ENCODE measurements at regions not wholly inside any gene's neighbourhood (a gene's known extent, or its start where the extent isn't known, plus 50 kb on each side); places are given as distances from the start of the nearest gene placed in this dataset.
A peak's percentile ranks its signal among the peaks of the same experiment; 100 is the strongest.
"Not testable (repeated sequence)": the region's sequence is repeated elsewhere in the genome, so short reads cannot be mapped to it uniquely, and the experiment has no call there.

DNA sequence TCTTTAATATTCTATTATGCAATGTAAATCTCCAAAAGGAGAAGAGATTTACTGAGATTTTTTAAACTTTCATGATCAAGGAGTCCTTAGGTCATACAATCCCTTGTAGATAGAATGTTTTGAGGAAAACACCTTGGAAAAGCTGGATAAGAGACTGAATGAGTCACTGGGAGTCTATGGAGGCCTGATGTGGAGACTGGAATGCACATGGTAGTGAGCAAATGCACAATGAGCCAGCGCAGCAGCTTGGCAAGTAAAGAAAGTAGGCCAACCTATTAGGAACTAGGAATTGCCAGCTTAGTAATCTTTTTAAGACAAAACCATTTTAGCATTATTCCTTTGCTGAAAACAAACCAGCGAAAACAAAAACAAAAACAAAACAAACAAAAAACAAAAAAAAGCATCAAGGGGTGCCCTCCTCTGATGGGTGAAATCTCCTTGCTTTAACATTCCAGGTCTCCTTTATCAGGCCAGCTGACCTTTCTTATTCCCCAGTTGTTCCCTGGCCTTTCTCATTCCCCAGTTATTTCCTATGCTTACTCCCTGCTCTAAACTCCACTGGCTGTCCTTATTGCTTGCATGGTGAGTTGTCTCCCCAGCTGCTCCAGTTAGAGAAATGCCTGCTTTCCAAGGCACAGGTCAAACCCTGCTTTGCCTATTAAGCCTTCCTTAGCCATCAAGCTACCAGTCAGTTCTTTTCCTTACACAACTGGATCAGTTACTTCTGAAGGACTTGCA, 135.8 kb downstream of the PLCE1 start:
- DNase-seq, result no peak

DNA sequence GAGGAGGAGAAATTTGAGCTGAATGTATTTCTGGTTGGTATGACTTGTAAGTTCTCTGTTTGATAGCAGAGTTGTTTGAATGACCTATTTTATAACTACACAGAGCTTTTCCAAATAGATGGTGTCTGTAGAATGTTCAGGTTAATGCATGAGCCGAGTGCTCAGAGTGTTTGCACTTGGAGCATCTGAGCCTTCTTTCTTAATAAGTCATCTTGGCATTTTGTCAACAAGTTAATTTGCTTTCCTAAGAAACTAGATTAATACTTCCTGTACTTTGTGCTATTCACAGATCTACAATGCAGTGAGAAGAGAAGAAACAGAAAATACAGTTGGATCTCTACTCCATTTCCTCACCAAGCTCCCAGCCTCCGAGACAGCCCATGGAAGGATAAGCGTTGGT, 138.2 kb downstream of the PLCE1 start:
- no peak for DNase-seq

DNA sequence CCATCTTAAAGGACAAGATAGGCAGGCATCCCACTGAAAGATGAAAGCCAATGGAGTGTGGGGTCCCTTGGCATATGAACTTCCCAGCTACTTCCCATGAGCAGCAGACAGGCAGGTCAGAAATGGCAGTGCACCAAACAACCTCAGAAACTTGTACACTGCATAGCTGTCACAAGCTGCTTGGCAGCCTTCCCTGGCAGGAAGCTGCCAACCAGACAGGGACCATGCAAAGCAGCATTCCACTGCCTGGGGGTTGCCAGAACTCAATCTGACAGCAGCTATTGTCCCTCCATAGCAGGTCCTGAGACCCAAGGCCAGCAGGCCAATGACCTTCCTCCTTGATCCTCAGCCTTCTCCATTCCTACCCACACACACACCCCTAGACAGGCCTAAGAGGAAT, 139.5 kb downstream of the PLCE1 start:
- no peak for DNase-seq

DNA sequence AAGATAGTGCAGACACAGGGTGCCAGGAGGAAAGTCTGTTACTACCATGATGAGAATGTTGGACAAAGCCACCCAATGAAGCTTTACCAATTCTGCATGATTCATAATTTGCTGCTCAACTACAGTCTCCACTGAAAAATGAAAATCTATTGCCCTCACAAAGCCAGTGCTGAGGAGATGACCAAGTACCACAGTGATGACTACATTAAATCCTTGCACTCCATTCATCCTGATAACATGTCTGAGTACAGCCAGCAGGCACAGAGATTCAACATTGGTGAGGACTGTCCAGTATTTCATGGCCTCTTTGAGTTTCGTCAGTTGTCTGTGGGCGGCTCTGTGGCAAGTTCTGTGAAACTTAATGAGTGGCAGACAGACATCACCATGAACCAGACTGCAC, 144.0 kb downstream of the PLCE1 start:
- DNase-seq, result no peak

DNA sequence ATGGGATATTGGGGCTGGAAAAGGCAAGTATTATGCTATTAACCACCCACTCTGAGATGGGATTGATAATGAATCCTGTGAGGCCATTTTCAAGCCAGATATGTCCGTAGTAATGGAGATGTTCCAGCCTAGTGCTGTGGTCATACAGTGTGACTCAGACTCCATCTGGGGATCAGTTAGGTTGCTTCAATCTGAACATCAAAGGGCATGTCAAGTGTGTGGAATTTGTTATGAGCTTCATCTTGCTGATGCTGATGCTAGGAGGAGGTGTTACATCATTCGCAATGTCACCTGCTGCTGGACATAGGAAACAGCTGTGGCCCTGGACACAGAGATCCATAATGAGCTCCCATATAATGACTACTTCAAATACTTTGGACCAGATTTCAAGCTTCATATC, 144.7 kb downstream of the PLCE1 start:
- DNase-seq, result no peak

DNA sequence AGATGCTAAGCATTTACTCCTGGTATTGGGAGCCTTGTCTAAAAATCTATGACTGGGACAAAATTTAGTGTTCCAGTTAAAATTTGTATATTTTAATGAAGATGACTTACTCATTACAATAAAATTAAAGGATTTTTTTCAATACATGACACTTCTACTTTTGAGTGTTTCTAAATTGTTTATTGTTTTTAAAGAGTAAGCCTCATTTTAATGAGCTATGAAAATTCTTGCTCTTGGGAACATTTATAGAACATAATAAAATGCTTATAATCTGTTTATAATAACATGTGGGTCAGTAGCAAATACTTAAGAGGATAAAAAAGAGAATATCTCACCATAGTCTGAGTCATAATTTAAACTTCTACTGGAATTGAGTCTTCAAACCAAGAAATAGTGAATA, 149.5 kb downstream of the PLCE1 start:
- no peak for DNase-seq

DNA sequence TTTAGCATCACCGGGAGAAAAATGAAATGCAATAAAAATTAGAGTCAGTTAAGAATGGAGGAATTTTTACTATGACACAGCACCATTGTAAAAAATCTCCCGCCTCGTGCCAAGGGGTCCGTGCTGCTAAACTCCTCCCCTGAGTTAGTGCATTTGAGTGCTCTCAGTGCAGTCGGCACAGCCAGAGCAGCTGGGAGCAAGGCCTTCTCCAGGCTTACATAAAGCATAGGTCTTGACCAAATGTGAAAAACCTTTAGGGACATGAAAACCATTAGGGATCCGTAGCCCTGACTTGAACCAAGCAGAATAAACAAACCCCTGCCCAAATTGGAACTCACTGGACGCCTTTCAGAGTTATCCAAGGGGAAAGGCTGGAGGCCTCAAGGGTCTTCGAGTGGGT, 152.6 kb downstream of the PLCE1 start:
- no peak for DNase-seq

DNA sequence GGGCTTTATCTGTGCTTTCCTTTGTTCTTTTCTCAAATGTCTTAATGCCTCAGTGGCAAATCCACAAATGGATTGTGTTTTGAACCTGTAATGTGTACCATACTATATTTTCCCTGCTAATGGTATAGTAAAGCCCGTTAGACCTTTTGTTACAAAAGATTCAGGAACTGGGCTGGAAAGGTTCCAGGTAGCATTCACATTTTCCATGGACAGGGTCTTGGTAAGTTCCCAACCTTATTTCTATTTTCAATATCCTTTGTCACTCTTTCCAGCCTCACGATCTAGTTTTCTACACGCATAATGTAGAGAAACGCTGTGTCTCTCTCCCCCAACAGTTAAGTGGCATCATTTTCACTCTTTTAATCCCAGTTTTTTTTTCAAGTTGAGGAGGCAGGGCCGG, 153.0 kb downstream of the PLCE1 start:
- DNase-seq, result no peak

DNA sequence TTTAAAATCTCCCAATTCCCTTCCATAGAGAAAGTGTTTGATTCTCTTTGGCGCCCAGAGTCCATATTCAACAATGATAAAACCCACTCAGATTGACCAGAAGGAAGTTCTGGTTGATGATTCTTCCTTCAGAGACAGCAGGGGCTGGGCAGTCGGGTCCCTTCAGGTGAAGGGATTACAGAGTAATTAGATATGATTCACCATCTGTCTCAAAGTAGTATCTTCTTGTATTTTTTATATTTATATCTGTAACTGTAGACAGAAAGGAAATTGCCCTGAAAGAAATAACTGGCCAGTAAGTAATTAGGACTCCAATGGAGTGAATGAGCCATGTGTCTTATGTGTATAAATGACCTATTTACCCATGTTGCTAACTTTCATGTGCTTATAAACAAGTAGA, 156.0 kb downstream of the PLCE1 start:
- no peak for DNase-seq

DNA sequence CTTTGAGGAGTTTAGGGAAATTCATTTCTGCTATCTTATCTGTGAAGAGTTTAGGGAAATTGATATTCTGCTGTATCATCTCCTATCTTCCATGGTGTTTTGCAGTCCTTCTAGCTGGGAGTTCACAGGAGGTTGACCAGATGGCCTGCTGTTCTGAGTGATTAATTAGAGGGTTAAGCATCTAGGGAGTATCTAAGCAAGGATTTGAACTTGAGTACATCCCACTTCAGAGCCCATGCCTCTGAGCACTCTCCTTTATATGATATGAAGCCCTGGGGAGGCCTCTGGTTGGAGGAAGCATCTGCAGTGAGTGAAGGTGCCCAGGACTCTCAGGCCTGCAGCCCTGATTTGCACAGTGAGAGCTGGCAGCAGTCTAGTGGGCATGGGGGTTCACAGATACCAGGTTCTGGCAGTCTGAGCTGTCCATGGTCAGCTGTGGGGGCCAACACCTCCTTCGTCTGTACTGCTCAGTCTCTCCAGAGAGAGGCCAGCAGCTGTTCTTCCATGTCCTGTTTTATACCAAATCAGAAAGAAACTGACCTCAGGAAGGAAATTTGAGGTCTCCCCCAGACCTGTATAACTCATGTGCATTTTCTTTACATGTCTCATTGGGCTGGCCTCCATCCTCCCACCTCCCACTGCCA, 156.9 kb downstream of the PLCE1 start:
- no peak for DNase-seq

DNA sequence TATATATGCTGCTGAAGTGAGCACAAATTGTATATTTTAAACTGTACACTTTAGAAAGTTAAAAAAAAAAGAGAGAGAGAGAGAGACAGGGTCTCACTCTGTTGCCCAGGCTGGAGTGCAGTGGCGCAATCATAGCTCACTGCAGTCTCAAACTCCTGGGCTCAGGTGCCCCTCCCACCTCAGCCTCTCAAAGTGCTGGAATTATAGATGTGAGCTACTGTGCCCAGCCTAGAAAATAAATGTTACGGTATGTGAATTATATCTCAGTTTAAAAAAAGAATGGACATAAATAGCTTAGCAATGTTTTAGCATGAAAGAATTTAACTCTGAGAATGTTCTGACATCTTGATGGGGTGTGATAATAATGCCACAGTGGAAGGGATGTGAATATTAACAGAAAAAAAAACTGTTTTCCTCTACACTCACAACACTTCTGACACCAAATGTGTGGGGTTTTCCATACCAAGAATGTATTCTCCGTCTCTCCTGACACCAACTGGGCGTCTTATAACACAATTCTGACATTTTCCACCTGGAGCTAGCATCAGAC, 162.1 kb downstream of the PLCE1 start:
- DNase-seq, result no peak

DNA sequence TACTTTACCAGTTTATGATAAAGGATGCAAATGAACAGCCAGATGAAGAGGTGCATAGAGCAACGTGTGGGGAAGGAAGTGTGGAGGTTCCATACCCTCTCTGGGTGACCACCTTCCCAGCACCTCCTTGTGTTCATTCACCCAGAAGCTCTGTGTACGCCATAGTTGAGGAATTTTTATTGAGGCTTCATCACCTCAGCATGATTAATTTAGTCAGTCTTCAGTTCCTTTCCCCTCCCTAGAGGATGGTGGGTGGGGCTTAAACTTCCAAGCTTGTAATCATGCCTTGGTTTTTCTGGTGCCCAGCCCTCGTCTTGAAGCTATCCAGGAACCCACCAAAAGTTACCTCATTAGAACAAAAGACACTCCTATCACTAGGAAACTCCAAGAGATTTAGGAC, 162.7 kb downstream of the PLCE1 start:
- no peak for DNase-seq

DNA sequence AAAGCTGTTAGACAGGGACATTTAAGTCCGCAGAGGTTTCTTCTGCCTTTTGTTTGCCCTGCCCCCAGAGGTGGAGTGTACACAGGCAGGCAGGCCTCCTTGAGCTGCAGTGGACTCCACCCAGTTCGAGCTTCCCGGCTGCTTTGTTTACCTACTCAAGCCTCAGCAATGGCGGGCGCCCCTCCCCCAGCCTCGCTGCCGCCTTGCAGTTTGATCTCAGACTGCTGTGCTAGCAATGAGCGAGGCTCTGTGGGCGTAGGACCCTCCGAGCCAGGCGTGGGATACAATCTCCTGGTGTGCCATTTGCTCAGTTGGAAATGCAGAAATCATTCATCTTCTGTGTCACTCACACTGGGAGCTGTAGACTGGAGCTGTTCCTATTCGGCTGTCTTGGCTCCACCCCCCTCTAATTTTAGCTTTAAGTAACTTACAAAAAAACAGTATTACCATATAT, 171.5 kb downstream of the PLCE1 start:
- not testable (repeated sequence) for DNase-seq

DNA sequence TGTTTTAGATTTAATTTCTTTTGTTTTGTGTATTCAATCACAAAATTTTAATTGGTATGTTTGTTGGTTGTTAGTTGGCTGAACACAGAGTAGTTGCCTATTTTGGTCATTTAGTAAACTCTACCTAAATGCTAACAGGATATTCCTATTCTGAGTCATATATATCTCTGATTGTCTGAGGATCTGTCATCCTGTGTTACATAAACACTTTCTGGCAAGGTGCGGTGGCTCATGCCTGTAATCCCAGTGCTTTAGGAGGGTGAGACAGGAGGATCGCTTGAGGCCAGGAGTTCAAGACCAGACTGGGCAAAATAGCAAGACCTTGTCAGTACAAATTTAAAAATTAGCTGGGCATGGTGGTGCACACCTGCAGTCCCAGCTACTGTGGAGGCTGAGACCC, 178.6 kb downstream of the PLCE1 start:
- DNase-seq, result no peak

DNA sequence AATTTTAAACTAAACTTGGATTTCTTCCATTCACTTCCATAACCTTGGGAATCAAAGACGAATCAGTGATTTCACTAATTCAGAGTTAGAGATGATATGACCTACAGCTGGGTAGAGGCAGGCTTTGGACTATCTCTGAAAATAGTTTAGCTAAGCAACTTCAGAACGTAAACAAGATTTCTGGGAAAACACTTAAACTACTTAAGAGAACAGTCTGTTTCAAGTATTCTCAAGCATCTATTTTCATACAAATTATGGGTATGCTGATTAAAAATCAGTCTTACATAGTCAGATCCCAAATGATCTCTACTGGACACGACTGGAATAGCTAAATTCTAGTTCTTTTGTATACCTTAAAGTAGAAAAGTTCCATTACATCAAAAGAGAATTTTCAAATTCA, 179.9 kb downstream of the PLCE1 start:
- DNase-seq, result no peak

DNA sequence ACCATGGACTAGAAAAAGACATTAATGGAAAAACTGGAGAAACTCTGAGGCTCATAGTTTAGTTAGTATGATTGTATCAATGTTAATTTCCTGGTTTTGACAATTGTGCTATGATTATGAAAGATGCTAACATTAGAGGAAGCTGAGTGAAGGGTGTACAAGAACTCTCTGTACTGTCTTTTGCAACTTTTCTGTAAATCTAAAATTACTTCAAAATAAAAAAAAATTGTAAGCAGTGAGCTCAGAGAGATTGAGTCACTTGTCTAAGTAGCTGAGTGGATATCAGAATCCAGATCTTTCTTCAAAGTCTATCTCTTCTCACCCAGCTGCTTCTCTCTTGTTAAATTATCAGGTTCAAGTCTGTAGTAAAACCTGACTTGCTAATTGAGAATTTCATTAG, 181.1 kb downstream of the PLCE1 start:
- no peak for DNase-seq

DNA sequence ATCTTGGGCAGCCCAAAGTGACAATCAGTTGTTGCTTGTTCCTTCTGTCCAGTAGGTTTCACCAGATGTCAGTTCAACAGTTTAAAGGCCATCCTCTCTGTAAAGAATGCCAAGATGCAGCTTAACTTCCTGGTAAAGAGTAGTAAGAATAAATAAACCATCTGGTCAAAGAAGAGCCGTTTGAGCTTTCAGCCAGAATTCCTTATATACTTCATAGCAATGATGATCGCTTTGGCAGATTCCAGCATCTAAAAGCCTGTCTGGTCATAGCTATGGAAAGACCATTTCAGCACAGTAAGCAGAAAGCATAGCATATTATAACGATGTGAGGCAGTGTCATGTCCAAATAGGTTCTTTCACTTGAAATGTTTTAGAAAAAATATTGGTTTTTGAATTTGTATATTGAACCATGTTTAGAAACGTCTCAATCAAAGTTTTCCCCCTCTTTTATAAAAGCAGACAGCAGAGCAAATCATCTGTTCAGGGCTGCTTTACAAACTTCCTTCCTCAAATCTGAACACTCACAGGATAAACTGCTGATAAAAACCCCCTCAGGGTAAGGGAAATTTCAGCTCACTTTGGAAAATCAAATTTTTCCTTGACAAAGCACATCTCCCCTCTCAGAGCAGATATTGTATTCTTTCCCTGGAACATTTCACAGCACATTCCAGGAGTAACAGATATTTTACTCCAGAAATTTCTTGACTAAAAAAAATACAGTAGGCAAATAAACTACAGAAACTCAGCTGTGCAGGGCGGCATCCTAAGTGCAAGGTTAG, 184.1 kb downstream of the NOC3L start:
- DNase-seq, result no peak

DNA sequence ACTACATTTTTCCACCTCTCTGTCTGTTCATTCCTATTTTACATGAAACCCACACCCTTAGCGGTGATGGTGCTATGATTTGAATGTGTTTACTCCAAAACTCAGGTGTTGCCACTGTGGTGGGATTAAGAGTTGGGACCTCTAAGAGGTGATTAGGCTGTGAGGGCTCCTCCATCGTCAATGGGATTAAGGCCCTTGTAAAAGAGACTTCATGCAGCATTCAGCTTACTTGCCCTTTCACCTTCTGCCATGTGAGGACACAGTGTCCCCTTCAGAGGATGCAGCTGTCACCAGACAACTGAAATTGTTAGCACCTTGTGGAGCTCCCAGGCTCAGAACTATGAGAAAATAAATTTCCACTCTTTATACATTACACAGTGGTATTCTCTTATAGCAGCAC, 182.2 kb downstream of the NOC3L start:
- no peak for DNase-seq

DNA sequence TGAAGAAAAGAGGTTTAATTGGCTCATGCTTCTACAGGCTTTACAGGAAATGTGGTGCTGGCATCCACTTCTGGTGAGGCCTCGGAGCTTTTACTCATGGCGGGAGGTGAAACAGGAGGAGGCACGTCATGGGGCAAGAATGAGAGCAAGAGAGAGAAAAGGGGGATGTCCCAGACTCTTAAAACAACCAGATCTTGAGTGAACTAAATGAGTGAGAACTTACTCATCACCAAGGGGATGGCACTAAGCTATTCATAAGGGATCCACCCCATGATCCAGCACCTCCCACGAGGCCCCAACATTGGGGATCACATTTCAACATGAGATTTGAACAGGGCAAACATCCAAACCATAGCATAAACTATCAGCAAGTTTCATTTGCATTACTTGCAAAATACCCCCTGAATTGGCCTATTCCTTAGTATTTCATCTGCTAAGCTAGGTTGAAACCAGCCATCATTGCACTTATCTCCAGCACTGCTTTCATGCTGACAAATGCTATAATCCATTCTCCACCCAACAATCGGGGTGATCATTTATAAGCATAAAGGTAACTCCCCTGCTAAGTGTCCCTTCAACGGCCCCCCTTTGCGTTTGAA, 179.0 kb downstream of the NOC3L start:
- DNase-seq, result peak; percentile 56

DNA sequence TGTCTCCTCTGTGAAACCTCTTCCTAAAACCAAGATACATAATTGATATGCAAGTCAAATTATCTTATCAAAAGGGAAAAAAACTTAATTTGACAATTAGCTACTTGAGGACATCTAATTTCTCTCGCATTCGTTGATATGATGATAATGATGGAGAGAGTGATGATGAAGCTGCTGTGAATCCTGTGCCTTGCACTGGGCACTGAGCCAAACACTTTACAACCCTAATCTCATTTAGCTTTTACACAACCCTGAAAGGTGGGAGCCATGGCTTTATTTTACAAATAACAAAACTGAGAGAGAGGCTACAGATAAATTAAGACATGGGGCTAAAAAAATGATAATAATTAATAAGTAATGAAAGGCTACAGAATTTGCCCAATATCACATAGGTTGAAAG, 176.0 kb downstream of the NOC3L start:
- DNase-seq, result no peak

DNA sequence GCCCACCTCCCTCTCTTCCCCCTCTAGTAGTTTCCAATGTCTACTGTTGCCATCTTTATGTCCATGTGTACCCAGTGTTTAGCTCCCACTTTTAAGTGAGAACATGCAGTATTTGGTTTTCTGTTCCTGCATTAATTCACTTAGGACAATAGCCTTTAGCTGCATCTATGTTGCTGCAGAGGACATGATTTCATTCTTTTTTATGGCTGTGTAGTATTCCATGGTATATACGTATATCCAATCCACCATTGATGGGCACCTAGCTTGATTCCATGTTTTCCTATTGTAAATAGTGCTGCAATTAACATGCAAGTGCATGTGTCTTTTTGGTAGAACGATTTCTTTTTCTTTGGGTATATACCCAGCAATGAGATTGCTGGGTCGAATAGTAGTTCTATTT, 170.4 kb downstream of the NOC3L start:
- DNase-seq, result no peak

DNA sequence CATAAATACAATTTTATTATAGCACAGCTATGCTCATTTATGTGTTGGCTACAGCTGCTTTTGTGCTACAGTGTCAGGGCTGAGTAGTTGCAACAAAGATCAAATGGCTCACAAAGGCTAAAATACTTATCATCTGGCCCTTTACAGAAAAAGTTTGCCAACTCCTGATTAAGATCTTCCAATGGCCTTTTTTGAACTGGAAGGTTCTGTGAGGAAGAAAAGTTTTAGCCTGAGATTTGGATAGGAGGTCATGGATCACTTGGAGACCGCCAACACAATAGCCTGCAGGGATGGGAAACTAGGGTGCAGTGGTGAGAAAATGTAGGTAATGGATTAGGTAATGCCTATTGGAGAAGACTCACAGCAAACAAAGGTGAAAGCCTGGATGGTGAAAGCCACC, 169.8 kb downstream of the NOC3L start:
- DNase-seq, result no peak

DNA sequence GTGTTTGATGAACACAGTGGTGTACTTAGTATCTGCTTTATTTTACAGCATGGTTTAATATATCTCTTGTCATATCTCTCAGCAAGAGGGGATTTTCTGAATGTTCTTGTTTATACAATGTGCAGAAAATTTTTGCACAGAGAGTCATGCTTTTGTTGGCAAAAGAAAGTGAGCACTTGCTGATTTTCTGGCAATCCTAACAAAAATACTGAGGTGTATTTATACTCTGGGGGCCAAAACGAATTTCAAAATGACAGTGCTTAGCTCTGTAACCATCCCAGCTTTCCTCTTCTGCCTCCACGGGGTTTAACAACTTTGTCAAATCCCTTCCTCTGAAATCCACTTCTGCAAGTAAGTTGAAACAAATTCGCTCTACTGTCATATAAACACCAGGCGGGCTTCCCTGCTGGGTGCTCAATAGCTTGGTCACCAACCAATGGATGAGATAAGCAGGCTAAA, 169.2 kb downstream of the NOC3L start:
- no peak for DNase-seq
